Neural cell (in vitro differentiated cells): ENCODE measurements at regions not wholly inside any gene's neighbourhood (a gene's known extent, or its start where the extent isn't known, plus 50 kb on each side); places are given as distances from the start of the nearest gene placed in this dataset.

Source experiments
- CTCF ChIP-seq: fragments of 450-650 bp; IDR thresholded peaks from 2 replicates; pipeline ENCODE4 v1.5.1; 2014; ENCODE audit warnings: antibody characterized with exemption, mild to moderate bottlenecking, moderate library complexity; ENCODE audit not compliant: poor library complexity, severe bottlenecking
- EP300 ChIP-seq: fragments of 450-650 bp; conservative IDR thresholded peaks from 2 replicates; pipeline ENCODE4 v1.6.1; 2014; ENCODE audit warnings: antibody characterized with exemption, mild to moderate bottlenecking, moderate library complexity; ENCODE audit not compliant: poor library complexity, severe bottlenecking
- EZH2 ChIP-seq: fragments of 200-600, 300-800 bp; shearing (Covaris generic), sonication (generic); IDR thresholded peaks from 2 replicates; pipeline ENCODE4 v1.6.1; 2014; ENCODE audit warnings: antibody characterized with exemption, low read length, borderline replicate concordance, mild to moderate bottlenecking; ENCODE audit not compliant: insufficient read depth, poor library complexity, severe bottlenecking
- POLR2AphosphoS5 ChIP-seq: IDR thresholded peaks from 2 replicates; pipeline ENCODE4 v1.6.1; 2012
- TAF1 ChIP-seq: IDR thresholded peaks from 2 replicates; pipeline ENCODE4 v1.6.1; 2012; ENCODE audit warnings: low read depth
- TF ChIP-seq, protein P1 (sequence below): IDR thresholded peaks from 2 replicates; pipeline ENCODE4 v1.6.1; 2012; ENCODE audit warnings: borderline replicate concordance

DNA sequence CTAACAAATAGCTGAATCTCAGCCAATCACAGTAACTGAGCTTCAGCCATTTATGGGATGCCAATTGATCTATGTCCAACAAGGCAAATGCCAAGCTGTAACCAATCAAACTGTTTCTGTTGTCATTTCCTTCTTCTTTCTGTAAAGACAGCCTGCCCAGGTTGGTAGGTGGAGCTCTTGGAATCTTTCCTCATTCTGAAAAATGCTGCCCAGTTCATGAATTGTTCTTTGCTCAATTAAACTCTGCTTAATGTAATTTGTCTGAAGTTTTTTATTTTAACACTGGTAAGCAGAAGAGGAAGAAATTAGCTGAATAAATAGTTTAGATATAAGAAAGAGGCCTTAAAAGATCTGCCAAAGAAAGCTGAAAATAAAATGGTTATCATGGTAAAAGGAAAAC, 1235.6 kb downstream of the EFNA5 start:
- TF ChIP-seq EZH2 (no peak), POLR2AphosphoS5 (no peak), CTCF (no peak), EP300 (no peak), TAF1 (no peak)
- TF ChIP-seq, protein P1, sequence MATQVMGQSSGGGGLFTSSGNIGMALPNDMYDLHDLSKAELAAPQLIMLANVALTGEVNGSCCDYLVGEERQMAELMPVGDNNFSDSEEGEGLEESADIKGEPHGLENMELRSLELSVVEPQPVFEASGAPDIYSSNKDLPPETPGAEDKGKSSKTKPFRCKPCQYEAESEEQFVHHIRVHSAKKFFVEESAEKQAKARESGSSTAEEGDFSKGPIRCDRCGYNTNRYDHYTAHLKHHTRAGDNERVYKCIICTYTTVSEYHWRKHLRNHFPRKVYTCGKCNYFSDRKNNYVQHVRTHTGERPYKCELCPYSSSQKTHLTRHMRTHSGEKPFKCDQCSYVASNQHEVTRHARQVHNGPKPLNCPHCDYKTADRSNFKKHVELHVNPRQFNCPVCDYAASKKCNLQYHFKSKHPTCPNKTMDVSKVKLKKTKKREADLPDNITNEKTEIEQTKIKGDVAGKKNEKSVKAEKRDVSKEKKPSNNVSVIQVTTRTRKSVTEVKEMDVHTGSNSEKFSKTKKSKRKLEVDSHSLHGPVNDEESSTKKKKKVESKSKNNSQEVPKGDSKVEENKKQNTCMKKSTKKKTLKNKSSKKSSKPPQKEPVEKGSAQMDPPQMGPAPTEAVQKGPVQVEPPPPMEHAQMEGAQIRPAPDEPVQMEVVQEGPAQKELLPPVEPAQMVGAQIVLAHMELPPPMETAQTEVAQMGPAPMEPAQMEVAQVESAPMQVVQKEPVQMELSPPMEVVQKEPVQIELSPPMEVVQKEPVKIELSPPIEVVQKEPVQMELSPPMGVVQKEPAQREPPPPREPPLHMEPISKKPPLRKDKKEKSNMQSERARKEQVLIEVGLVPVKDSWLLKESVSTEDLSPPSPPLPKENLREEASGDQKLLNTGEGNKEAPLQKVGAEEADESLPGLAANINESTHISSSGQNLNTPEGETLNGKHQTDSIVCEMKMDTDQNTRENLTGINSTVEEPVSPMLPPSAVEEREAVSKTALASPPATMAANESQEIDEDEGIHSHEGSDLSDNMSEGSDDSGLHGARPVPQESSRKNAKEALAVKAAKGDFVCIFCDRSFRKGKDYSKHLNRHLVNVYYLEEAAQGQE: no peak
